Mesothelial cell of epicardium (in vitro differentiated cells): ENCODE measurements at regions not wholly inside any gene's neighbourhood (a gene's known extent, or its start where the extent isn't known, plus 50 kb on each side); places are given as distances from the start of the nearest gene placed in this dataset.

Experiments used
- DNase-seq, 2 experiments: peaks; one replicate each; pipeline ENCODE4 v3.0.0; 2021; ENCODE audit warnings: low spot score in 2 of 2; ENCODE audit not compliant: unreplicated experiment in 2 of 2
- H3K27ac Mint-ChIP-seq: 2 replicates; pipeline ENCODE4 v1.8.0; 2021; ENCODE audit warnings: mixed read lengths
- H3K27me3 Mint-ChIP-seq: 2 replicates; pipeline ENCODE4 v1.8.0; 2021; ENCODE audit warnings: low read depth, mixed read lengths
- H3K36me3 Mint-ChIP-seq: 2 replicates; pipeline ENCODE4 v1.8.0; 2021; ENCODE audit warnings: mixed read lengths
- H3K4me1 Mint-ChIP-seq: 2 replicates; pipeline ENCODE4 v1.8.0; 2021; ENCODE audit warnings: mixed read lengths
- H3K4me3 Mint-ChIP-seq: 2 replicates; pipeline ENCODE4 v1.8.0; 2021; ENCODE audit warnings: mild to moderate bottlenecking, moderate library complexity, mixed read lengths
- H3K9me3 Mint-ChIP-seq: 2 replicates; pipeline ENCODE4 v1.8.0; 2021; ENCODE audit warnings: mixed read lengths
- CTCF ChIP-seq: fragments of 200-600 bp; sonication (generic); IDR thresholded peaks from one replicate; pipeline ENCODE4 v1.5.0; 2021; ENCODE audit warnings: antibody characterized with exemption; ENCODE audit not compliant: unreplicated experiment

GRCh38 chr4:31124008-31124585 lies 403.9 kb downstream of the PCDH7 start:
- peak overlapping the region; percentile 5 for H3K27ac Mint-ChIP-seq
- no peak for DNase-seq
- no peak overlapping the region for H3K4me3 Mint-ChIP-seq
- H3K9me3 Mint-ChIP-seq: peaks cover 3% of the 10 kb centered on the region
- no peaks in the 10 kb centered on the region for H3K27me3 Mint-ChIP-seq
- no peak for TF ChIP-seq CTCF
- peaks cover 2% of the 10 kb centered on the region for H3K36me3 Mint-ChIP-seq
- H3K4me1 Mint-ChIP-seq: peaks cover 17% of the 10 kb centered on the region

- no peak overlapping the region for H3K4me3 Mint-ChIP-seq
- DNase-seq: no peak
- no peak overlapping the region for H3K27ac Mint-ChIP-seq
- H3K9me3 Mint-ChIP-seq: peaks cover 3% of the 10 kb centered on the region
- H3K36me3 Mint-ChIP-seq: peaks cover 5% of the 10 kb centered on the region
- no peaks in the 10 kb centered on the region for H3K27me3 Mint-ChIP-seq
- no peak for TF ChIP-seq CTCF
- peaks cover 14% of the 10 kb centered on the region for H3K4me1 Mint-ChIP-seq
These were observed 404.9 kb downstream of the PCDH7 start for GRCh38 chr4:31125061-31125460.

GRCh38 chr4:31125496-31125895 lies 405.3 kb downstream of the PCDH7 start:
- Mint-ChIP-seq H3K4me1 (peaks cover 14% of the 10 kb centered on the region), H3K9me3 (peaks cover 3% of the 10 kb centered on the region), H3K4me3 (no peak overlapping the region), H3K27ac (no peak overlapping the region), H3K36me3 (peaks cover 5% of the 10 kb centered on the region), H3K27me3 (no peaks in the 10 kb centered on the region)
- DNase-seq: no peak
- no peak for TF ChIP-seq CTCF

- TF ChIP-seq CTCF: no peak
- Mint-ChIP-seq H3K27ac (no peak overlapping the region), H3K4me1 (peaks cover 10% of the 10 kb centered on the region), H3K36me3 (peaks cover 5% of the 10 kb centered on the region), H3K4me3 (no peak overlapping the region), H3K9me3 (peaks cover 3% of the 10 kb centered on the region), H3K27me3 (no peaks in the 10 kb centered on the region)
- no peak for DNase-seq
These were observed 406.8 kb downstream of the PCDH7 start for GRCh38 chr4:31126881-31127398.

GRCh38 chr4:31130930-31131329 lies 410.8 kb downstream of the PCDH7 start:
- TF ChIP-seq CTCF: no peak
- Mint-ChIP-seq H3K9me3 (no peaks in the 10 kb centered on the region), H3K4me3 (no peak overlapping the region), H3K36me3 (peaks cover 3% of the 10 kb centered on the region), H3K27me3 (no peaks in the 10 kb centered on the region), H3K27ac (no peak overlapping the region), H3K4me1 (peaks cover 5% of the 10 kb centered on the region)
- no peak for DNase-seq
